HCT116 (cell line): ENCODE measurements at regions not wholly inside any gene's neighbourhood (a gene's known extent, or its start where the extent isn't known, plus 50 kb on each side); places are given as distances from the start of the nearest gene placed in this dataset.
A peak's percentile ranks its signal among the peaks of the same experiment; 100 is the strongest.

ENCODE experiments used
- ATAC-seq: fragments of 200-7000 bp; cut with Tn5 transposase; 2 replicates; pipeline ENCODE4 v1.9.1; 2020; ENCODE audit warnings: mild to moderate bottlenecking, moderate library complexity
- BruUV-seq: library from RNA; stranded (reverse); fragments of 400-500 nt; replicated peaks from 2 replicates; lab custom pipeline; 2021; lab: Mats Ljungman, UMichigan
- CTCF ChIA-PET: fragments of 300-600 bp; sonication (Branson Sonifier 250); formaldehyde crosslinking; loops from one replicate; lab custom pipeline; 2021; ENCODE audit warnings: antibody characterized with exemption; lab: Charles Lee
- POLR2A ChIA-PET: fragments of 300-600, 350-600 bp; sonication (Branson Sonifier 250); formaldehyde crosslinking; loops from one replicate; lab custom pipeline; 2021; ENCODE audit warnings: antibody characterized with exemption; lab: Charles Lee
- RAD21 ChIA-PET, 2 experiments: fragments of 300-600 bp; sonication (Branson Sonifier 250); formaldehyde crosslinking; loops; one replicate each; lab custom pipeline; 2023; ENCODE audit warnings: low total read pairs in 2 of 2; ENCODE audit not compliant: uncharacterized antibody in 2 of 2, unreplicated experiment in 2 of 2, low non-redundant PET in 1 of 2; lab: Charles Lee
- DNase-seq: peaks from one replicate; pipeline ENCODE4 v3.0.0-alpha.2; 2010; ENCODE audit warnings: low read depth, low spot score
- H2AFZ ChIP-seq: fragments of 200-600 bp; shearing (Covaris generic), sonication (generic); 2 replicates; pipeline ENCODE4 v1.6.1; 2017; ENCODE audit warnings: low read depth, mixed run types, mixed read lengths, antibody characterized with exemption, low read length; ENCODE audit not compliant: poor library complexity, severe bottlenecking
- H3K27ac ChIP-seq: 2 replicates; pipeline ENCODE4 v1.5.1; 2012; ENCODE audit warnings: low read depth, low read length
- H3K27me3 ChIP-seq: fragments of 200-600 bp; sonication (generic); 2 replicates; pipeline ENCODE4 v1.6.1; 2016; ENCODE audit warnings: mixed run types, low read length, mixed read lengths; ENCODE audit not compliant: insufficient read depth
- H3K36me3 ChIP-seq, 2 experiments: fragments of 200-500 bp in 1 of 2; fragments of 200-600 bp in 1 of 2; sonication (Bioruptor generic) in 1 of 2; sonication (generic) in 1 of 2; 2 replicates each; pipeline versions ENCODE4 v1.5.1 to v1.6.1; 2014 to 2016; ENCODE audit warnings: low read length in 2 of 2, inconsistent platforms in 1 of 2, mixed read lengths in 1 of 2, mixed run types in 1 of 2; ENCODE audit not compliant: insufficient read depth in 2 of 2, control insufficient read depth in 1 of 2
- H3K4me1 ChIP-seq, 2 experiments: fragments of 200-600 bp in 1 of 2; sonication (generic) in 1 of 2; 2 replicates each; pipeline versions ENCODE4 v1.5.1 to v1.6.1; 2012 to 2017; ENCODE audit warnings: low read length in 2 of 2, inconsistent platforms in 1 of 2, mild to moderate bottlenecking in 1 of 2, mixed read lengths in 1 of 2, mixed run types in 1 of 2, moderate library complexity in 1 of 2; ENCODE audit not compliant: insufficient read depth in 2 of 2, control insufficient read depth in 1 of 2
- H3K4me2 ChIP-seq: fragments of 200-600 bp; sonication (generic); 2 replicates; pipeline ENCODE4 v1.6.1; 2017; ENCODE audit warnings: mixed run types, low read length, mixed read lengths
- H3K4me3 ChIP-seq, 2 experiments: fragments of 200-600 bp in 1 of 2; sonication (generic) in 1 of 2; replicated peaks in 1 of 2; 2 replicates each; pipeline ENCODE4 v1.5.1; 2011 to 2016; ENCODE audit warnings: low read length in 2 of 2, control low read depth in 1 of 2, low read depth in 1 of 2, mild to moderate bottlenecking in 1 of 2, mixed read lengths in 1 of 2, mixed run types in 1 of 2
- H3K79me2 ChIP-seq: fragments of 200-600 bp; sonication (generic); 2 replicates; pipeline ENCODE4 v1.6.1; 2017; ENCODE audit warnings: mild to moderate bottlenecking, mixed run types, low read length, moderate library complexity, mixed read lengths; ENCODE audit not compliant: insufficient read depth
- H3K9ac ChIP-seq: fragments of 200-600 bp; sonication (generic); 2 replicates; pipeline ENCODE4 v1.6.1; 2016; ENCODE audit warnings: low read length, mixed read lengths
- H3K9me2 ChIP-seq: fragments of 200-600 bp; sonication (generic), shearing (Covaris generic); 2 replicates; pipeline ENCODE4 v1.6.1; 2017; ENCODE audit warnings: mixed run types, mild to moderate bottlenecking, moderate library complexity; ENCODE audit not compliant: insufficient read depth
- H3K9me3 ChIP-seq, 2 experiments: fragments of 200-500 bp in 1 of 2; fragments of 200-600 bp in 1 of 2; sonication (Bioruptor generic) in 1 of 2; sonication (generic) in 1 of 2; 2 replicates each; pipeline ENCODE4 v1.6.1; 2014 to 2017; ENCODE audit warnings: low read length in 2 of 2, mixed read lengths in 2 of 2, inconsistent platforms in 1 of 2, low read depth in 1 of 2, mild to moderate bottlenecking in 1 of 2, mixed run types in 1 of 2, moderate library complexity in 1 of 2; ENCODE audit not compliant: control insufficient read depth in 1 of 2, insufficient read depth in 1 of 2
- H4K20me1 ChIP-seq: fragments of 200-600 bp; sonication (generic), shearing (Covaris generic); 2 replicates; pipeline ENCODE4 v1.6.1; 2017; ENCODE audit warnings: mixed run types, mild to moderate bottlenecking, moderate library complexity; ENCODE audit not compliant: insufficient read depth
- CEBPB ChIP-seq: IDR thresholded peaks from 2 replicates; pipeline ENCODE4 v1.6.1; 2012; ENCODE audit warnings: low read depth
- CTCF ChIP-seq, 3 experiments: fragments of 200-600 bp in 1 of 3; sonication (generic) in 1 of 3; IDR thresholded peaks in 2 of 3; conservative IDR thresholded peaks in 1 of 3; 2 replicates each; pipeline ENCODE4 v1.5.1; 2012 to 2017; ENCODE audit warnings: low read depth in 2 of 3, low read length in 2 of 3, antibody characterized with exemption in 1 of 3, borderline replicate concordance in 1 of 3, control low read depth in 1 of 3, mild to moderate bottlenecking in 1 of 3, mixed read lengths in 1 of 3, mixed run types in 1 of 3, moderate library complexity in 1 of 3; ENCODE audit not compliant: insufficient read depth in 1 of 3
- POLR2A ChIP-seq: IDR thresholded peaks from 2 replicates; pipeline ENCODE4 v1.7.0; 2011; ENCODE audit warnings: borderline replicate concordance; ENCODE audit not compliant: insufficient read depth, insufficient read length; ENCODE audit errors: extremely low read depth
- SIN3A ChIP-seq: IDR thresholded peaks from 2 replicates; pipeline ENCODE4 v1.6.1; 2012; ENCODE audit warnings: low read depth
- SP1 ChIP-seq: IDR thresholded peaks from 2 replicates; pipeline ENCODE4 v1.6.1; 2012; ENCODE audit warnings: low read depth
- SRF ChIP-seq: IDR thresholded peaks from 2 replicates; pipeline ENCODE4 v1.6.1; 2012; ENCODE audit warnings: low read depth
- YY1 ChIP-seq: IDR thresholded peaks from 2 replicates; pipeline ENCODE4 v1.6.1; 2011; ENCODE audit warnings: low read length, low read depth, moderate library complexity, mild to moderate bottlenecking; ENCODE audit not compliant: insufficient replicate concordance; ENCODE audit errors: extremely low read depth
- ZBTB33 ChIP-seq: IDR thresholded peaks from 2 replicates; pipeline ENCODE4 v1.6.1; 2011; ENCODE audit warnings: mild to moderate bottlenecking, low read length, moderate library complexity; ENCODE audit not compliant: insufficient replicate concordance; ENCODE audit errors: extremely low read depth
- ZFX ChIP-seq: fragments of 450-650 bp; IDR thresholded peaks from 2 replicates; pipeline ENCODE4 v1.6.1; 2017
- intact Hi-C: fragments of 100-400 bp; cut with micrococcal nuclease; formaldehyde crosslinking; loops from 2 replicates; pipeline ENCODE4 v1.10.0; 2022

GRCh38 chr3:68256635-68257223 lies 602.3 kb upstream of the SUCLG2 start:
- ChIA-PET CTCF (no interaction called here), POLR2A (no interaction called here), RAD21 (no interaction called here)
- H4K20me1 ChIP-seq = no peaks in the 10 kb centered on the region
- H3K4me3 ChIP-seq = no peak overlapping the region
- no peak overlapping the region for H2AFZ ChIP-seq
- no peaks in the 10 kb centered on the region for H3K79me2 ChIP-seq
- DNase-seq (no peak), ATAC-seq (no peak)
- no peak overlapping the region for H3K4me2 ChIP-seq
- H3K36me3 ChIP-seq = no peaks in the 10 kb centered on the region
- H3K4me1 ChIP-seq = no peaks in the 10 kb centered on the region
- H3K9ac ChIP-seq = no peak overlapping the region
- intact Hi-C loops = no loop called here
- BruUV-seq = no TSS peak
- no peaks in the 10 kb centered on the region for H3K27me3 ChIP-seq
- no peak overlapping the region for H3K27ac ChIP-seq
- peaks cover 0 to 3% of the 10 kb centered on the region in 2 experiments; a peak in 2 of 4 replicates for H3K9me3 ChIP-seq
- TF ChIP-seq SP1 = no peak
- TF ChIP-seq CEBPB = no peak
- 0 out of 6 replicates have a peak, but pooled peaks of 1 of the 3 experiments have one; percentile 17 for TF ChIP-seq CTCF (IDR thresholded peaks at IDR 0.05 in 2 of 3, conservative IDR thresholded peaks at IDR 0.05 in 1 of 3; ENCODE audit: borderline replicate concordance in 1 of 3, insufficient read depth in 1 of 3, low read depth in 2 of 3, low read length in 2 of 3)
- no peak for TF ChIP-seq POLR2A
- no peak for TF ChIP-seq SIN3A
- no peak for TF ChIP-seq SRF
- no peak for TF ChIP-seq ZBTB33
- no peak for TF ChIP-seq ZFX
- TF ChIP-seq YY1 = no peak
- TF ChIP-seq, all 23 proteins: peak for 1
- no peaks in the 10 kb centered on the region for H3K9me2 ChIP-seq
